ENCODE measurements at regions not wholly inside any gene's neighbourhood (a gene's known extent, or its start where the extent isn't known, plus 50 kb on each side); places are given as distances from the start of the nearest gene placed in this dataset.
A peak's percentile ranks its signal among the peaks of the same experiment; 100 is the strongest.
"Not testable (repeated sequence)": the region's sequence is repeated elsewhere in the genome, so short reads cannot be mapped to it uniquely, and the experiment has no call there.

DNA sequence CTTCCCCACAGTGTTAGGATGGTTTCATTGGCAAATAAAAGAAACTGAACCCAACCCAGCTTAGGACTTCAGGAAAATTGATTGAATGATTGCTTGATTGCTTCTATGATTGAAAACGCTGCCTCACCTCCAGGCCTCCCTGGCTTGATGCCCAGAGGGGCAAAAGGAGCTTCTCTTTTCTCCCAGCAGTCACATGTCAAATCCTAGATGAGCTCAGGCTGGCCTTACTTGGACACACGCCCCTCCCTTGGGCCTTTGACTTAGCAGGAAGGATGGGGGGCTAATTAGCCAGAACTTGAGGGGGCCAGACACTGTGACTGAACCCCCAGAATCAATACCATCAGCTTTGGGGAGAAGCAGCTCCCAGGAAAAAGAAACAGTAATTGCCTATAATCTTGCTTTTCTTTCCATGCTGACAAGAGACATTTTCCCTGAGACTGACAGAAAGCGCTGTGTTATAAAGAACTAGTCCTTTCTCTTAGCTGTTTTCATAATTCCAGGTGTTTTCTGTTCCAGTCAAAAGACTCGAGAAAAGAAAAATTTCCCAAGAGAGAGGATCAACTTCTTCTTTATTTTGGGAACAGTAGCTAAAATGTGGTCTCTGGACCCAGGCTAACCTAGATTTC lies 50.8 kb upstream of the ATP5PO start:
- no peak overlapping the region for H3K9ac ChIP-seq (ENCODE audit: low read length)
- no peaks in the 10 kb centered on the region for H4K20me1 ChIP-seq (ENCODE audit: insufficient read depth, low read length)
- H2AFZ ChIP-seq (ENCODE audit: low read depth, low read length): peak overlapping the region; percentile 6
- H3K4me1 ChIP-seq (ENCODE audit: insufficient read depth, low read length): peaks cover 32% of the 10 kb centered on the region
- H3K4me2 ChIP-seq (ENCODE audit: low read length): no peak overlapping the region
- Mint-ChIP-seq H3K4me3 (ENCODE audit: unreplicated experiment) (no peak overlapping the region), H3K27ac (ENCODE audit: unreplicated experiment) (no peak overlapping the region), H3K36me3 (ENCODE audit: low read depth, unreplicated experiment) (no peaks in the 10 kb centered on the region), H3K4me1 (ENCODE audit: low read depth, unreplicated experiment) (peaks cover 40% of the 10 kb centered on the region), H3K27me3 (ENCODE audit: low read depth, unreplicated experiment) (no peaks in the 10 kb centered on the region), H3K9me3 (ENCODE audit: unreplicated experiment) (no peaks in the 10 kb centered on the region)
- no peaks in the 10 kb centered on the region for H3K36me3 ChIP-seq (ENCODE audit: insufficient read depth, low read length)
- no peak for DNase-seq (ENCODE audit: low read depth)
- H3K9me3 ChIP-seq (ENCODE audit: insufficient read depth, low read depth, low read length): no peaks in the 10 kb centered on the region
- H3K27ac ChIP-seq (ENCODE audit: low read depth, low read length): no peak overlapping the region
- no peak for FAIRE-seq
- H3K4me3 ChIP-seq (ENCODE audit: insufficient read depth, low read depth, low read length): no peak overlapping the region
- H3K27me3 ChIP-seq (ENCODE audit: insufficient read depth, low read length): no peaks in the 10 kb centered on the region
- H3K79me2 ChIP-seq (ENCODE audit: insufficient read depth, low read length): no peaks in the 10 kb centered on the region
- TF ChIP-seq, protein P1, sequence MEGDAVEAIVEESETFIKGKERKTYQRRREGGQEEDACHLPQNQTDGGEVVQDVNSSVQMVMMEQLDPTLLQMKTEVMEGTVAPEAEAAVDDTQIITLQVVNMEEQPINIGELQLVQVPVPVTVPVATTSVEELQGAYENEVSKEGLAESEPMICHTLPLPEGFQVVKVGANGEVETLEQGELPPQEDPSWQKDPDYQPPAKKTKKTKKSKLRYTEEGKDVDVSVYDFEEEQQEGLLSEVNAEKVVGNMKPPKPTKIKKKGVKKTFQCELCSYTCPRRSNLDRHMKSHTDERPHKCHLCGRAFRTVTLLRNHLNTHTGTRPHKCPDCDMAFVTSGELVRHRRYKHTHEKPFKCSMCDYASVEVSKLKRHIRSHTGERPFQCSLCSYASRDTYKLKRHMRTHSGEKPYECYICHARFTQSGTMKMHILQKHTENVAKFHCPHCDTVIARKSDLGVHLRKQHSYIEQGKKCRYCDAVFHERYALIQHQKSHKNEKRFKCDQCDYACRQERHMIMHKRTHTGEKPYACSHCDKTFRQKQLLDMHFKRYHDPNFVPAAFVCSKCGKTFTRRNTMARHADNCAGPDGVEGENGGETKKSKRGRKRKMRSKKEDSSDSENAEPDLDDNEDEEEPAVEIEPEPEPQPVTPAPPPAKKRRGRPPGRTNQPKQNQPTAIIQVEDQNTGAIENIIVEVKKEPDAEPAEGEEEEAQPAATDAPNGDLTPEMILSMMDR (IDR thresholded peaks at IDR 0.05; ENCODE audit: insufficient read depth, low read depth, low read length): no peak
- TF ChIP-seq EZH2 (IDR thresholded peaks at IDR 0.05; ENCODE audit: insufficient read depth, low read length): no peak

GRCh38 chr21:33965662-33966061 lies 50.1 kb upstream of the ATP5PO start:
- H3K79me2 ChIP-seq (ENCODE audit: insufficient read depth, low read length); FAIRE-seq; H3K4me3 ChIP-seq (ENCODE audit: insufficient read depth, low read depth, low read length); H3K4me2 ChIP-seq (ENCODE audit: low read length); H4K20me1 ChIP-seq (ENCODE audit: insufficient read depth, low read length); H3K9ac ChIP-seq (ENCODE audit: low read length); H3K27ac ChIP-seq (ENCODE audit: low read depth, low read length); H3K27ac Mint-ChIP-seq (ENCODE audit: unreplicated experiment); H3K27me3 ChIP-seq (ENCODE audit: insufficient read depth, low read length); H2AFZ ChIP-seq (ENCODE audit: low read depth, low read length); H3K9me3 Mint-ChIP-seq (ENCODE audit: unreplicated experiment); DNase-seq (ENCODE audit: low read depth); H3K36me3 Mint-ChIP-seq (ENCODE audit: low read depth, unreplicated experiment); H3K4me3 Mint-ChIP-seq (ENCODE audit: unreplicated experiment); H3K36me3 ChIP-seq (ENCODE audit: insufficient read depth, low read length); H3K9me3 ChIP-seq (ENCODE audit: insufficient read depth, low read depth, low read length); H3K27me3 Mint-ChIP-seq (ENCODE audit: low read depth, unreplicated experiment): not testable (repeated sequence)
- peaks cover 28% of the 10 kb centered on the region for H3K4me1 ChIP-seq (ENCODE audit: insufficient read depth, low read length)
- peaks cover 37% of the 10 kb centered on the region for H3K4me1 Mint-ChIP-seq (ENCODE audit: low read depth, unreplicated experiment)
